GM21825 (cell line): ENCODE measurements at regions not wholly inside any gene's neighbourhood (a gene's known extent, or its start where the extent isn't known, plus 50 kb on each side); places are given as distances from the start of the nearest gene placed in this dataset.

Experiments used
- ATAC-seq: cut with Tn5 transposase; IDR thresholded peaks from one replicate; pipeline ENCODE4 v1.9.1; 2021; ENCODE audit warnings: mild to moderate bottlenecking, moderate library complexity; ENCODE audit not compliant: unreplicated experiment

DNA sequence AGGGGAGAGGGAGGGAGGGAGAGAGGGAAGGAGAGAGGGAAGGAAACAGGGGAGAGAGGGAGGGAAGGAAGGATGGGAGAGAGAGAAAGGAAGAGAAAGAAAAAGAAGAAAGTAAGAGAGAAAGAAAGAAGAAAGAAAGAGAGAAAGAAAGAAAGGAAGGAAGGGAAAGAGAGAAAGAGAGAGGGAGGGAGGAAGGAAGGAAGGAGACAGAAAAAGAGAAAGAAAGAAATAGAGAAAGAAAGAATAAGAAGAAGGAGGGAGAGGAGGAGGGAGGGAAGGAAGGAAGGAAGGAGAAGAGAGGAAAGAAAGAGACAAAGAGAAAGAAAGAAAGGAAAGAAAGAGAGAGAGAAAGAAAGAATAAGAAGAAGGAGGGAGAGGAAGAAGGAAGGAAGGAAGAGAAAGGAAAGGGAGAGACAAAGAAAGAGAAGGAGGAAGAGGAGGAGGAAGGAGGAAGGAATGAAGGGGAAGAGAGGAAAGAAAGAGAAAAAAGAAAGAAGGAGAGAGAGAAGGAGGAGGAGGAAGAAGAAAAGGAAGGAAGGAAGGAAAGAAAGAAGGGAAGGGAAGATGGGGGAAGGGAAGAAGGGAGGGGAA, 189.6 kb downstream of the PARM1 start:
- ATAC-seq, result no peak

GRCh38 chr4:75118739-75119138, 185.8 kb downstream of the PARM1 start:
- no peak for ATAC-seq

GRCh38 chr4:75110061-75110460, 177.1 kb downstream of the PARM1 start:
- ATAC-seq, result no peak

DNA sequence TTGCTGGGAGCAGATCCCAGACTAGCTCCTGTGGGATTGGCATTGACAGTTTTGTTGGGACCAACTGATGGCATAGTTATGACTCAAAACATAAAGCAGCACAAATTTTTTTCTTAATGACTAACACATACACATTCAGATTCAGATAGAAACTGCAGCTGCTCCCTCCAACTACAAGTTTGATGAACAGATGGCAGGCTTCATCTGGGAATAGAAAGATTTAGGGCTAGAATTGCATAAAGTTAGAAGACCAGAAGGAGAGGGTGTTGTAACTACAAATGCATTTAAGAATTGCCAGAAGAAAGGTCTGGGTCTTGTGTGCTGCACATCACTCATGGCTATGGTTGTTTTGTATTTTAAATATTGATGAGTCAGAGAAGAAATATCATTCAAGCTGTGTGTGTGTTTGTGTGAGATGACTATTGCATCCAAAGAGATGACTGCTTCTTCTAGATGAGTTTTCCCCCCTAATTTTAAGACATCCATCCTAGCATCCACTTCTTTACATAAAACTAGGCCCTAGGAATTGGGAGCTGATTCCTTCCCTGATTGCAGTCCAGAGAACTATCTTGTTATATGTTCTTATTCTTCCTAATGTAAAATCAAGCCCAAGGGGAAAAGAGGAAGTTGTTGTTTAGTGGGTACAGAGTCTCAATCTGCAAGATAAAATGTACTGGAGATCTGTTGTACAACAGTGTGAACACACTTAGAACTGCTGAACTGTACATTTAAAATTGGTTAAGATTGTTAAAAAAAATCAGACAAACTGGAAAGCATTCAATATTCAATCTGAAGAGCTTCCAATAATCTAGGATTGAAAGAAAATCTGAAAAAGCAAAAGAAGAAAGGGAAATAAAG, 175.1 kb downstream of the PARM1 start:
- ATAC-seq, result no peak

GRCh38 chr4:75102787-75103085, 169.8 kb downstream of the PARM1 start:
- ATAC-seq, result no peak

GRCh38 chr4:75101906-75102786, 169.2 kb downstream of the PARM1 start:
- no peak for ATAC-seq
